Stimulated activated CD4-positive, alpha-beta T cell treated with anti-CD3 and anti-CD28 coated beads, Interleukin-1b, Interleukin-23, amount 100 ng/mL, for 48 hours (primary cell): ENCODE measurements at regions not wholly inside any gene's neighbourhood (a gene's known extent, or its start where the extent isn't known, plus 50 kb on each side); places are given as distances from the start of the nearest gene placed in this dataset.
"Not testable (repeated sequence)": the region's sequence is repeated elsewhere in the genome, so short reads cannot be mapped to it uniquely, and the experiment has no call there.

Experiments
- DNase-seq: peaks from one replicate; pipeline ENCODE4 v3.0.0-alpha.2; 2020

GRCh38 chr16:27639561-27640276 lies 89.8 kb downstream of the KATNIP start:
- peak; percentile 10 for DNase-seq

- no peak for DNase-seq
Measured at GRCh38 chr16:27640277-27640600, 90.3 kb downstream of the KATNIP start.

- no peak for DNase-seq
Measured at GRCh38 chr16:27641260-27641659, 91.3 kb downstream of the KATNIP start.

- DNase-seq: not testable (repeated sequence)
Measured at GRCh38 chr16:27641734-27642415, 91.9 kb downstream of the KATNIP start.

GRCh38 chr16:27642756-27643155 lies 92.8 kb downstream of the KATNIP start:
- DNase-seq: no peak

- DNase-seq: no peak
Measured at GRCh38 chr16:27644165-27644564, 94.2 kb downstream of the KATNIP start.

GRCh38 chr16:27645396-27645795 lies 95.5 kb downstream of the KATNIP start:
- DNase-seq: no peak

- DNase-seq: no peak
Measured at GRCh38 chr16:27646806-27647205, 96.9 kb downstream of the KATNIP start.

- DNase-seq: no peak
Measured at GRCh38 chr16:27649021-27649420, 99.1 kb downstream of the KATNIP start.

- DNase-seq: no peak
Measured at GRCh38 chr16:27650073-27650701, 100.2 kb downstream of the KATNIP start.

- no peak for DNase-seq
Measured at GRCh38 chr16:27651301-27651700, 101.4 kb downstream of the KATNIP start.

GRCh38 chr16:27657811-27658210 lies 107.9 kb downstream of the KATNIP start:
- no peak for DNase-seq

GRCh38 chr16:27660507-27660906 lies 110.6 kb downstream of the KATNIP start:
- DNase-seq: no peak

- DNase-seq: not testable (repeated sequence)
Measured at GRCh38 chr16:27663235-27663634, 113.3 kb downstream of the KATNIP start.

GRCh38 chr16:27665881-27666280 lies 115.9 kb downstream of the KATNIP start:
- DNase-seq: no peak

- no peak for DNase-seq
Measured at GRCh38 chr16:27670071-27670810, 120.3 kb downstream of the KATNIP start.

- DNase-seq: no peak
Measured at GRCh38 chr16:27671410-27671809, 121.5 kb downstream of the KATNIP start.

GRCh38 chr16:27676839-27677238 lies 126.9 kb downstream of the KATNIP start:
- DNase-seq: no peak

GRCh38 chr16:27677263-27677662 lies 127.3 kb downstream of the KATNIP start:
- no peak for DNase-seq

- no peak for DNase-seq
Measured at GRCh38 chr16:27678955-27679354, 129.0 kb downstream of the KATNIP start.

GRCh38 chr16:27679899-27680298 lies 130.0 kb downstream of the KATNIP start:
- no peak for DNase-seq

GRCh38 chr16:27681681-27682080 lies 131.7 kb downstream of the KATNIP start:
- no peak for DNase-seq

GRCh38 chr16:27684047-27684446 lies 134.1 kb downstream of the KATNIP start:
- no peak for DNase-seq

- no peak for DNase-seq
Measured at GRCh38 chr16:27685807-27686206, 135.9 kb downstream of the KATNIP start.
